HG03025 (cell line): ENCODE measurements at regions not wholly inside any gene's neighbourhood (a gene's known extent, or its start where the extent isn't known, plus 50 kb on each side); places are given as distances from the start of the nearest gene placed in this dataset.
"Not testable (repeated sequence)": the region's sequence is repeated elsewhere in the genome, so short reads cannot be mapped to it uniquely, and the experiment has no call there.

ENCODE experiments used
- ATAC-seq: cut with Tn5 transposase; IDR thresholded peaks from one replicate; pipeline ENCODE4 v1.9.1; 2021; ENCODE audit warnings: mild to moderate bottlenecking, moderate library complexity; ENCODE audit not compliant: unreplicated experiment, low FRiP score

DNA sequence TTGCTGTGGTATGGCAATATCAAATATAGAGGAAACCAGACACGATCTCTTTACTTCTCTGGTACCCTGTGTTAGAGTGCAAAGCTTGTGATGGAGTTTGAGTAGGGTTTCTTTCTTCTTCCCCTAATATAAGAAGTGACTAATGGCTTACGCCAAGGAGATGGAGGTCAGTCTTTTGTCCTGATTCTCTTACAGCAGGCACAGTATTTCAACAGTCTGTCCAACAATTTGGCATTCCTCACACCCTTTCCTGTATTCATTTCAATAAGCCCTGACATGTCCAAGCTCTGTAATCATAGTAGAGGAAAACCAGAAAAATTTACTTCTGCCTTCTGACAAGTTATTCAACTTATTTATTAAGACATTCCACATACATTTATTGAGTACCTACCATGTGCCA is 546.2 kb downstream of the TMEM135 start:
- ATAC-seq, result no peak

DNA sequence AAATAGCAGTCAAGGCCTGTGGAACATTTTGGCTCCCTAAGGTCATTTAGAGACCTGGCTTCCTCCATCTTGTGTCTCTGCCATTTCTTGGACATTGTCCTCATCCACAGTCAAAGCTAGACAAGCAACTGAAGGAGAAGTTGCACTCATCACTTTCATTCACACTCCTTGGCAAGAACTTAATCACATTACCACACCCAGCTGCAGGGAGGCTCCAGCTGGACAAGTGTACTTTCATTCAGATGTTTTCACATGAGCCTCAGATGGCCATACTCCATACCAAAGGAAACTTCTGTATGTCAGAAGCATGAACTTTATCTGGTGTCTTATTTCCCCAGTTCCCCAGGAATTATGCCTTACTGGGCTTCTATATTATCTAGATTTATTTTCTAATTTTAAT is 537.4 kb downstream of the TMEM135 start:
- no peak for ATAC-seq

DNA sequence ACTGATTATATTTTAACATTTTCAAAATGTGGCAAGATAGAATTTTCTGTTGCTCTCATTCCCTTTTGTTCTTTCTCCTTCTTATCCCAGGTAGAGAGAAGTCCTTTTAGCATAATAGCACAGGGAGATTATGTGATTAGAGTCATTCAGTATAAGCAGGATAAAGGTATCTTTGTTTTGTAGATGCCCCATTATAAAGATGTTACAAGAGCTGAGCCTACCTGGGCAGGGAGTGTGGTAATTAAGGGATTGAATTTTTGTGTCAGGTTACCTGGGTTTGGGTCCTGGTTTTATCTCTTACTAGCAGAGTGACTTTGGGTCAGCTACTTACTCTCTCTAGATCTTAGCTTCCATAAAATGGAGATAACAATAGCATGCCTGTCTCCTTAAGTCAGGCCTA is 536.5 kb downstream of the TMEM135 start:
- no peak for ATAC-seq

DNA sequence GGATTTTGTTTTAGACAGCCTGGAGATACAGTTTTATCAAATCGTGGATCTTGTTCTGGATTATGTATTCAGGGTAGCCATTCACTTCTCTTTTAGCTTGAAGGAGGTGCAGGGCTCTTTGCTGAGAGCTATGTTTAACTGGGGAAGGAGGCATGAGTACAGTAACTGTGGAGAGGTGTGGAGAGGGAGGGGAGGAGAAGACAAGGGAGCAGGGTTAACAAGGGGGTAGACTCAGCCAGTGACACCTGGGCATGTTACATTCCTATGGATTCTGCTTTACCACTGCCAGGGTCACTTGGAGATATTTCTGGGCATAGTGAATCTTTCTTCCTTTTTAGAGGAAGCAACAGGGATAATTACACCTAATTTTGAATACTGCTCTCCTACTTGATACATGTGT is 536.0 kb downstream of the TMEM135 start:
- no peak for ATAC-seq

DNA sequence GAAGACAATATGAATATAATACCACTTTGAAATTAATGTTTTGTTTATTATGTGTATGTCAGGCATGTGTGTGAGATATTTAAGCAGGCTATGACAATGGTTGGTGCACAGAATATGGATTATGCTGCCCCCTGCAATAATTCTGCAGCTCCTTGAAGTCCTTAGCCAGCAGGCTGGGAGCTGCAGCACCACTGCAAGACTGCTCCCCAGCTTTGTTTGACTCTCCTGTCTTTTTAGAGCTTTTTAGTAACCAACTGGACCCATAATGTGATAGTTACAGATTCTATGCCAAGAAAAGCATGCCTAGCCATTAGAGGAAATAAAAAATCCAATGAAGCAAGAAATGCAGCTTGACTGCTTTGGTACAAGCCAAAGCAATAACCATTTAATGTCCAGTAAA is 535.1 kb downstream of the TMEM135 start:
- ATAC-seq, result no peak

DNA sequence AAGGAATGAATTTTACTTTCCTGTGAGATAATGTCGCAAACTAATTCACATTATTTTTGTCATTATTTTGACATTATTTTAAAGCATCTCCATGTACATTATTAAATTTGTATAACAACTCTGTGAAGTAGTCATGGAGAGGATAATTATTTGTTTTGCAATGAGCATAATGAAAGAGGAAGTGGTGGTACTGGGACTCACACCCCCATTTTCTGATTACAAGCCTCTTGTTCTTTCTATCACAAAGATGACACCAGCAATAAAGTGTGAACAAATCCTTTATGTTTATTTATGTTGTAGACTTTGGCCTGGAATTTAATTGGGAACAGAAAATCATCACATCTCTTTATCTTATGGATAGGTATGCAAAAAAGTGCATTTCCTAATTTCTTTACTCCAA is 522.6 kb downstream of the TMEM135 start:
- ATAC-seq, result no peak

DNA sequence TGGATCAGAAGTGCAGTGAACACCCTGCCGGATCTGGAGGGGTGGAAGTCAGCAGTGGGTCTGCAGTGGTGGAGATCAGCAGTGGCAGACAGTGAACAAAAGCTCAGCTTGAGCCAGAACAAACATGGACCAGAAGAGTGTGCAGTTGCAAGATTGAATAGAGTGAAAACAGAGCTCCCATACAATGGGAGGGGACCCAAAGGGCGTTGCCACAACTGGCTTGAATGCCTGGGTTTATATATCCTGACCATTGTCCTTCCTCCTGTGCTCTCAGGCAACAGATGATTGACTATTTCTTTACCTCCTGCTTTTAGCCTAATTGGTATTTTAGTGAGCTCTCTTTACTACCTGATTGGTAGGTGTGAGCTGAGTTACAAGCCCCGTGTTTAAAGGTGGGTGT is 522.1 kb downstream of the TMEM135 start:
- not testable (repeated sequence) for ATAC-seq

DNA sequence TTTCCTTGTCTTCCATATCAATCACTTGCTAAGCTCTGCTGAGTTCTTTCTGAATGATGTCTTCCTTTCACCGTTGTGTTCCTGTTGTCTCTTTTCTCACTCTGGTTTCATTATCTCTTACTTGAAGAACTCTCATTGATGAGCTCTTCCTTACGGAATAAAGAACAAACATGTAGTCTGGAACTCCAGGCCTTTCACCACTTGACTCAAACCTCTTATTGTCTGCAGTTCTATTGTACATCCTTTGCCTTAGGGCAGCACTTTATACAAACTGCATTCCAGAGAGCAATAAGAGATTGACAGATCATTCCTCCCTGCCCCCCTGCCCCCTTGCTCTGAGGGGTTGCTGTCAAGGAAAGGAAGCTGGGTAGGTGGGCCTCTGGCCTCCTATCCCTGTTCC is 517.4 kb downstream of the TMEM135 start:
- ATAC-seq, result no peak

DNA sequence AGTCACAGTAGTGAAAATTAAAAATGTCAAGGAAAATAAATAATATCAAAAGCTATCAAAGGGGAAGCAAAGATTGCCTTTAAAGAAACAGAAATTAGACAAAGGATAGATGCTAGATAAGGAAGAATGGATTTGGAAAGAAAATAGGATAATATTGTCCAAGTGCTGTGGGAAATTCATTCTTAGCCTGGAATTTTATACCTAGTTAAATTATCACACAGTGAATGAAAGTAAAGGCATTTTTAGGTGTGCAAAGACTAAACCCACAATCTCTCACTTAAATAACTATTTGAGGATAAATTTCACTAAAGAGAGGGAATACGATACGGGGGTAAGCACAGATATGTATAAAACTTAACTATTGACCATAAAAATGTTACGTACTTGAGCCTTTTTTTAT is 511.1 kb downstream of the TMEM135 start:
- no peak for ATAC-seq

DNA sequence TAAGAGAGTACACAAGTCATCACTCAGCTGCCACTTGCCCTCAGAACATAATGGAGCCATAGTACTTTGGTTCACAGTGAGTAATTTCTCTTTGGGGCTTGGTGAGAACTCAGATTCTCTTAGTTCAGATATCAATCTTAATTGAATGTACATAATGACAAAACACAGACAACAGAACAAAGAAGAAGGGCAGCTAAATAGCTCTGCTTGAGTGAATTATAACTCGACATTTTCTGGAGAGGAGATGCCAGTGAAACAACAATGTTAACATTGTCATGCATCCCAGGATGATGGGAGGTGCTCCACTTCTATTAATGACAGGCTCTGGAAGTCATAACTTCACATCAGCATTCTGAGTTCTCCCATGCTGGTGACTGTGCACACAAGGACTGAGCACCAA is 508.1 kb downstream of the TMEM135 start:
- ATAC-seq, result no peak

DNA sequence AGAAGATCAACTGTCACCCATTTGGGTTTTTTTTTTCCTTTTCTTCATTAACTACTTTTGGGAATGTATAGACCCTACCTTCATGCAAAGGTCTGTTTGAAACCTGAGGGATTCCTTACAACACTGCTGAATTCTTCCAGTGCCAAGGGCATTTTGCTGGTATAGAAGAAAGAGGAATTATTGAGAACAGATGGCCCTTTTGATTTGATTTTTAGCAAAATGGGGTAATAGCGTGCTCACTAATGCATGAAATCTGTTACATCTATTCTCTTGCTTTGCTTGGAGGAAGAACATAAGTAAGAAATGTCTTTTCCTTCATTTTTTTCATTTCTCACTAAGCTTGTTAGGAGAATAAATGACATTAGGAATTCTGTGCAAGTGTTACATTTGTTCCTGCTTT is 501.9 kb downstream of the TMEM135 start:
- ATAC-seq, result no peak

DNA sequence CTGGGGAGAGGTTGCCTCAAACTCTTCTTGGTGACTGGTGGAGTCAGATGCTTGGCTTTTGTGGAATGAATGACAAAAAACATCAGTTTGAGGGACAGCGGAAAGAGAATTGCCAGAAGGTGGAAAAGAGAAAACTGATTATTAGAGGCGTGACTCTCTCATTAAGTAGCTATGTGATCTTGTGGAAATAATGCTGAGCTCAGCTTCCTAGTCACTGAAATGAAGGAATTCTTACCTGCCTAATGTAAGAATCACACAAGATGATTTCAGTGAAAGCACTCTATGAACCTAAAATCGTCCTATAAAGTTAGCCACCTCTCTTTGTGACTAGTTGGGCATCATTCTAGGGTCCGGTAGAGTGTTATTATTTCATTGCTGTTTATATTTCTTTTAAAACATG is 498.8 kb downstream of the TMEM135 start:
- ATAC-seq, result no peak

DNA sequence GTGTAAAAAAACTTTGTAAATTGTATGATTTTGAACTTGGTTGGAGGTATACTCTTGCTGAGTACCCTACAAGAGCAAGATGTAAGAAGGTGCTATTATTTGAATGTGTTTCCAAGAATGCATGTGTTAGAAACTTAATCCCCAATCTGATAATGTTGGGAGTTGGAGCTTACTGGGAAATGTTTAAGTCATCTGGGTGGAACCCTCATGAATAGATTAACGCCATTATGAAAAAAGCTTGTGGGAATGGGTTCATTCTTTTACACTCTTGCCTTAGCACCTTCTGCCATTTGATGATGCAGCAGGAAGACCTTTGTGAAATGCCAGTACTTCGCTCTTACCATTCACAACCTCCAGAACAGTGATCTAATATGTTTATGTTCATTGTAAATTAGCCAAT is 498.3 kb downstream of the TMEM135 start:
- ATAC-seq, result no peak

DNA sequence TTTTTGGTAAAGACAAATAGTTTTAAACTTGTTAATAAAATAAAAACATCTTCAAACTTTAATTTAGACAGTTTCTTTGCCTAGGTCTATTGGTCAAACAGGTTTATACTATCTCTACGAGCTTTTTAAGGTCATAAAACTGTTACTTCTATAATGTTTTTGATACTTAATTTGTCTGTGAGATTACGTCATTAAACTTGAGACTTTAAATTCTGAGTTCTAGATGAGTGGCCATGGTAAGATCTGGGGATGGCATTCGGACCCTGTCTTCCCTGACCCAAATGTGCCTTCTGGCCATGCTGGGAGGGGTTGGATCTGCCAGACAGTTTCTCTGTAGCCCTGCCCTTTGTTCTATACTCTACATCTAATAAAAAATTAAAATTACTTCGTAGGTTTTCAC is 497.8 kb downstream of the TMEM135 start:
- no peak for ATAC-seq

DNA sequence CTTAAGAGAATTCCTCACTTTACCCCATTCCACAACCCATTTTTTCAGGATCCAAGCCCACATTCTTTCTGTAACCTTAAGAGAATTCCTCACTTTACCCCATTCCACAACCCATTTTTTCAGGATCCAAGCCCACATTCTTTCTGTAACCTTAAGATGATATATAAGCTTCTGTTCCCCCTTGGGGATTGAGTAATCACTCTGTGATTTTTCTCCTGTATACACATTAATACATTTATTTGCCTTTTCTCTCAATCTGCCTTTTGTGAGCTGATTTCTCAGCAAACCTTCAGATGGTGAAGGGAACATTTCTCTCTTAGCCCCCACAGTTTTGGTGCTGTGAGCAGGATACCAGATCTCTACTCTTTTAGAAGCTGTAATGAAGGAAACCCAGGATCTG is 494.1 kb downstream of the TMEM135 start:
- ATAC-seq, result not testable (repeated sequence)

DNA sequence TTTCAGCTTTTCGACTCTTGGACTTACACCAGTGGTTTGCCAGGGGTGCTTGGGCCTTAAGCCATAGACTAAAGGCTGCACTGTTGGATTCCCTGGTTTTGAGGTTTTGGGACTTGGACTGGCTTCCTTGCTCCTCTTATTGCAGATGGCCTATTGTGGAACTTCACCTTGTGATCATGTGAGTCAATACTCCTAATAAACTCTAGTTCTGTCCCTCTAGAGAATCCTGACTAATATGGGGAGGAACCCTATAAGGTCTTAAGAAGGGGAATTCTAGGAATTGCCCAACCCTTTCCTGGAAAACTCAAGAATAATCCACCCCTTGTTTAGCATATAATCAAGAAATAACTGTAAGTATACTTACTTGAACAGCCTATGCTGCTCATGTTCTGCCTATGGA is 491.8 kb downstream of the TMEM135 start:
- ATAC-seq, result no peak

DNA sequence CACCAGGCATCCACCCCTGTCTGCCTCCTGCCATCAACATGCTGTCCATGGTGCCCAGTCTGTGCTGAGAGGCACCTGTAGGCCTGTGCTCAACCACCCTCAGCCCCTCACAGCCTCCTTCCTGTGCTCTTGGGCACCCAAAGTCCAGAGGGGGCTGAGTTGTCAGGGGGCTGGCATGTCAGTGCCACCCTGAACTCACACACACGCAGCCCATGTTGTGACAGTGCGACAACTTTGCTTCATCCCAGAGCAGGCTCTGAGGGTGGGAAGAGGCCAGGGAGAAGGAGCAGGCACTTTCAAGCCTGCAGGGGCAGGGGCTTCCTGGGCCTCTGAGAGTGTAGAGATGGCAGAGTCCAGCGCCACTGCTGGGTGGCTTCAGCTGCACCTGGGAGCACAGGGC is 491.0 kb downstream of the TMEM135 start:
- ATAC-seq, result no peak

DNA sequence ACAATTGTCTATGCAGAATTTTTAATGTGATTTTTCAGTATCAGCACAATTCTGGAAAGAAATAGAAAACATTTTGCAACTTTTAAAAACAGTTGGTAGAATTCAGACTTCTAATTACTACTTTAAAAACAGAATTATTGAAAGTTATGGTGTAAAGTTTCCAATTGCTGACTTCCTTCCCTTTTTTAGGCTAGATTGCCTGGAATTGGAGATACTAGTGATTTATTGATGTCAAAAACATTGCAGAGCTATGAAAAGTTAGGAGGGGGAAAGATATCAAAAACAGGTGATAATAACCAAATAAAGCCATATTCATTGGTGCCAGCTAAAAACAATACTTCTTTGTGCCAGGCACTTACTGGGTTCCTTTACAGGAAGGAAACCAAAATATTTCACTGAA is 485.5 kb downstream of the TMEM135 start:
- no peak for ATAC-seq

DNA sequence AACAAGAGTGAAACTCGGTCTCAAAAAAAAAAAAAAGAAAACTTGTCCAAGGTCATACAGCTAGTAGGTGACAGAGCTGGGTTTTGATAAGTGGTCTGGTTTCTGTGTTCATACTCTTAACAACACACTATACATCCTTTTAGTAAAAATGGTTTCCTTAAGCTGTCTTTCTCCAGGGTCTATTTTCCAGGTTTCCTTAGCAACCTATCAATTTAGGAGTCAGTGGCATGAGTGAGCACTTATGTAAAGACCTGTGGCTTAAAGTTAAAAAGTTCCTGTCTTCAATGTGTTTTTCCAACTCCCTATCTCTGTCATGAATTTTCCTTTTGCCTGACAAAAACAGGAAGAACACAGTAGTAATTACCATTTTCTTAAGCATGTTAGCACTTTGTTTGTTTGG is 480.5 kb downstream of the TMEM135 start:
- no peak for ATAC-seq

DNA sequence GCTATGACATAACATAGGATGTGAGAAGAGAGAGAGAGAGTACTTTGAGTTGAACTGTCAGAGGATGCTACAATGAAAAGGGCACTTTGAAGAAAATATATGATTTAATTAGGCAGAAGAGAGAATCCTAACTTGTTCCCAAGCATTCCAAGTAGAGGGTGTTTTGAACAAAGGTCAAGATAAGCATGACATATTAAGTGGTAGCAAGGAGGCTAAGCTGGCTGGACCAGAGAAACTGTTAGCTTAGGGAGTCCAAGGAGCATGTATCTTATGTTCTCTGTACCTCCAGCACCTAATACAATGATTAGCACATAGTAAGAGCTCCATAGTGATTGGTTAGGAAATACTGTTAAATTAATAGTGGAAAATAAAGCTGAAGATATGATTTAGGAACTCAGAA is 479.6 kb downstream of the TMEM135 start:
- no peak for ATAC-seq

DNA sequence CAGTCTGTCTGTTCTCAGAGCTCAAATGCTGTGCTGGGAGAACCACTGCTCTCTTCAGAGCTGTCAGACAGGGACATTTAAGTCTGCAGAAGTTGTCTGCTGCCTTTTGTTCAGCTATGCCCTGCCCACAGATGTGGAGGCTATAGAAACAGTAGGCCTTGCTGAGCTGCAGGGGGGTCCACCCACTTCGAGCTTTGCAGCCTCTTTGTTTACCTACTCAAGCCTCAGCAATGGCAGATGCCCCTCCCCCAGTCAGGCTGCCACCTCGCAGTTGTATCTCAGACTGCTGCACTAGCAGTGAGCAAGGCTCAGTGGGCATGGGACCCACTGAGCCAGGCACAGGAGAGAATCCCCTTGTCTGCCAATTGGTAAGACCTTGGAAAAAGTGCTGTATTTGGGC is 470.0 kb downstream of the TMEM135 start:
- not testable (repeated sequence) for ATAC-seq

DNA sequence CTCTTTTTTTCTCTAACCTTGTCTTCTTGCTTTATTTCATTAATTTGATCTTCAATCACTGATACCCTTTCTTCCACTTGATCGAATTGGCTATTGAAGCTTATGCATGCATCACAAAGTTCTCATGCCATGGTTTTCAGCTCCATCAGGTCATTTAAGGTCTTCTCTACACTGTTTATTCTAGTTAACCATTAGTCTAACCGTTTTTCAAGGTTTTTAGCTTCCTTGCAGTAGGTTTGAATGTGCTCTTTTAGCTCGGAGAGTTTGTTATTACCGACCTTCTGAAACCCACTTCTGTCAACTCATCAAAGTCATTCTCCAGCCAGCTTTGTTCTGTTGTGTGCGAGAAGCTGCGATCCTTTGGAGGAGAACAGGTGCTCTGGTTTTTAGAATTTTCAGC is 469.2 kb downstream of the TMEM135 start:
- not testable (repeated sequence) for ATAC-seq

DNA sequence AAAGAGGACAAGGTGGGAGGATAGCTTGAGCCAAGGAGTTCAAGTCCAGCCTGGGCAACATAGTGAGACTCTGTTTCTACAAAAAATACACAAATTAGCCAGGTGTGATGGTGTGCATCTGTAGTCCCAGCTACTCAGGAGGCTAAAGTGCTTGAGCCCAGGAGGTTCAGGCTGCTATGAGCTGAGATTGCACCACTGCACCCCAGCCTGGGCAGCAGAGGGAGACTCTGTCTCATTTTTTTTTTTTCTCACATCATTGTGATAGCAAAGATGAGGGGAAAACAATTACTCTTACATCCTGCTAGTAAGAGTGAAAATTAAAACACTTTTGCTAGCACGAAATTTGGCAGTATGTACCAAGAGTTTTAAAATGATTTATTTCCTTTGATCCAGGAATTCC is 463.7 kb downstream of the TMEM135 start:
- ATAC-seq, result no peak

DNA sequence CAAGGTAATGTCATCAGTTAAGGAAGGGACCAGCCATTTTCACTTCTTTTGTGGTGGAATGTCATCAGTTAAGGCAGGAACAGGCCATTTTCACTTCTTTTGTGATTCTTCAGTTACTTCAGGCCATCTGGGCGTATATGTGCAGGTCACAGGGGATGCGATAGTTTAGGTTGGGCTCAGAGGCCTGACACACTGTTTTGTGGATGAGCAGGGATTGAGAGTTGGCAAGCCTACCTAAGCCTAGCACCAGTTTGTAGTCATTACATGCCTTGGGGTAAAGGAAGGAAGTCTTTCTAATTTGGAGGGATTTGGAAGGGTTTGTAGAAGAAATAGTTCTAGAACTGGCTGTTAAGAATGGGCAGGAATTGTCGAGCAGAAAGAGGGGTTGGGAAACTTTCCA is 457.2 kb downstream of the TMEM135 start:
- ATAC-seq, result not testable (repeated sequence)
